H9 (cell line): ENCODE measurements at regions not wholly inside any gene's neighbourhood (a gene's known extent, or its start where the extent isn't known, plus 50 kb on each side); places are given as distances from the start of the nearest gene placed in this dataset.

Experiments
- DNase-seq: peaks from one replicate; pipeline ENCODE4 v3.0.0-alpha.2; 2017
- H2AFZ ChIP-seq: one replicate; pipeline ENCODE4 v1.6.1; 2013; ENCODE audit warnings: mild to moderate bottlenecking, low read length, control low read depth, moderate library complexity
- H2AK5ac ChIP-seq: 2 replicates; pipeline ENCODE4 v1.6.1; 2013; ENCODE audit warnings: low read length, control low read depth, mixed read lengths; ENCODE audit not compliant: insufficient read length
- H2BK120ac ChIP-seq: one replicate; pipeline ENCODE4 v1.6.1; 2013; ENCODE audit warnings: low read depth, mild to moderate bottlenecking, low read length, control low read depth, inconsistent platforms; ENCODE audit not compliant: poor library complexity, severe bottlenecking
- H2BK12ac ChIP-seq: 2 replicates; pipeline ENCODE4 v1.6.1; 2013; ENCODE audit warnings: low read length, control low read depth, mixed read lengths, low read depth; ENCODE audit not compliant: insufficient read length
- H2BK15ac ChIP-seq: 2 replicates; pipeline ENCODE4 v1.6.1; 2013; ENCODE audit warnings: low read depth, low read length, control low read depth
- H2BK20ac ChIP-seq: one replicate; pipeline ENCODE4 v1.6.1; 2013; ENCODE audit warnings: low read depth, mild to moderate bottlenecking, low read length, control low read depth, inconsistent platforms; ENCODE audit not compliant: poor library complexity, severe bottlenecking
- H2BK5ac ChIP-seq: 2 replicates; pipeline ENCODE4 v1.6.1; 2013; ENCODE audit warnings: low read length, control low read depth, mixed read lengths; ENCODE audit not compliant: insufficient read length
- H3K14ac ChIP-seq: 2 replicates; pipeline ENCODE4 v1.6.1; 2013; ENCODE audit warnings: low read length, control low read depth; ENCODE audit not compliant: insufficient read depth
- H3K18ac ChIP-seq: 2 replicates; pipeline ENCODE4 v1.6.1; 2013; ENCODE audit warnings: low read depth, mild to moderate bottlenecking, mixed read lengths, low read length, control low read depth; ENCODE audit not compliant: insufficient read length
- H3K23ac ChIP-seq: 2 replicates; pipeline ENCODE4 v1.6.1; 2013; ENCODE audit warnings: low read length, control low read depth, mixed read lengths, low read depth; ENCODE audit not compliant: insufficient read length
- H3K23me2 ChIP-seq: 2 replicates; pipeline ENCODE4 v1.6.1; 2013; ENCODE audit warnings: low read depth, mild to moderate bottlenecking, mixed read lengths, low read length, control low read depth; ENCODE audit not compliant: insufficient read length, poor library complexity, severe bottlenecking
- H3K27ac ChIP-seq: 2 replicates; pipeline ENCODE4 v1.5.1; 2013; ENCODE audit warnings: low read length, control low read depth, mixed read lengths, low read depth; ENCODE audit not compliant: insufficient read length
- H3K27me3 ChIP-seq: 2 replicates; pipeline ENCODE4 v1.6.1; 2013; ENCODE audit warnings: low read length, control low read depth, inconsistent platforms; ENCODE audit not compliant: insufficient read depth
- H3K4ac ChIP-seq: 2 replicates; pipeline ENCODE4 v1.6.1; 2013; ENCODE audit warnings: low read depth, mild to moderate bottlenecking, control low read depth, inconsistent platforms, low read length, moderate library complexity
- H3K4me1 ChIP-seq: 2 replicates; pipeline ENCODE4 v1.6.1; 2013; ENCODE audit warnings: low read length, control low read depth, inconsistent platforms; ENCODE audit not compliant: insufficient read depth
- H3K4me2 ChIP-seq: 2 replicates; pipeline ENCODE4 v1.6.1; 2013; ENCODE audit warnings: low read length, control low read depth, mixed read lengths; ENCODE audit not compliant: insufficient read length, insufficient read depth
- H3K56ac ChIP-seq: 2 replicates; pipeline ENCODE4 v1.6.1; 2013; ENCODE audit warnings: low read depth, mild to moderate bottlenecking, mixed read lengths, low read length, control low read depth; ENCODE audit not compliant: insufficient read length
- H3K79me1 ChIP-seq: 2 replicates; pipeline ENCODE4 v1.6.1; 2013; ENCODE audit warnings: low read depth, mild to moderate bottlenecking, moderate library complexity, low read length, control low read depth, inconsistent platforms; ENCODE audit not compliant: insufficient read depth, poor library complexity, severe bottlenecking
- H3K79me2 ChIP-seq: 2 replicates; pipeline ENCODE4 v1.6.1; 2013; ENCODE audit warnings: low read length, control low read depth, inconsistent platforms; ENCODE audit not compliant: insufficient read depth
- H3K9ac ChIP-seq: 2 replicates; pipeline ENCODE4 v1.6.1; 2013; ENCODE audit warnings: low read length, control low read depth, mixed read lengths; ENCODE audit not compliant: insufficient read length; ENCODE audit errors: extremely low read depth
- H3K9me3 ChIP-seq: one replicate; pipeline ENCODE4 v1.6.1; 2013; ENCODE audit warnings: low read depth, low read length, inconsistent platforms; ENCODE audit not compliant: control insufficient read depth
- H3T11ph ChIP-seq: one replicate; pipeline ENCODE4 v1.6.1; 2013; ENCODE audit warnings: mild to moderate bottlenecking, low read length, control low read depth, inconsistent platforms
- H4K20me1 ChIP-seq: one replicate; pipeline ENCODE4 v1.6.1; 2013; ENCODE audit not compliant: control insufficient read depth, insufficient read length, insufficient read depth
- H4K5ac ChIP-seq: 2 replicates; pipeline ENCODE4 v1.6.1; 2013; ENCODE audit warnings: low read depth, mild to moderate bottlenecking, mixed read lengths, low read length, control low read depth; ENCODE audit not compliant: insufficient read length
- H4K8ac ChIP-seq: replicated peaks from 2 replicates; pipeline ENCODE4 v1.6.1; 2013; ENCODE audit warnings: low read length, control low read depth, mixed read lengths, low read depth; ENCODE audit not compliant: insufficient read length
- H4K91ac ChIP-seq: 2 replicates; pipeline ENCODE4 v1.6.1; 2013; ENCODE audit warnings: low read depth, mild to moderate bottlenecking, moderate library complexity, mixed read lengths, low read length, control low read depth; ENCODE audit not compliant: insufficient read length
- H3K27ac Mint-ChIP-seq, 3 experiments: 2 replicates in 2 of 3; 3 replicates in 1 of 3; pipeline ENCODE4 v1.8.0; 2020 to 2021; ENCODE audit warnings: mixed read lengths in 3 of 3, mild to moderate bottlenecking in 1 of 3, moderate library complexity in 1 of 3
- H3K27me3 Mint-ChIP-seq: 2 replicates; pipeline ENCODE4 v1.8.0; 2021; ENCODE audit warnings: low read depth, mild to moderate bottlenecking, moderate library complexity, mixed read lengths
- H3K36me3 Mint-ChIP-seq, 3 experiments: 2 replicates in 2 of 3; 3 replicates in 1 of 3; pipeline ENCODE4 v1.8.0; 2020 to 2021; ENCODE audit warnings: low read depth in 3 of 3, mixed read lengths in 3 of 3; ENCODE audit not compliant: insufficient read depth in 1 of 3
- H3K4me1 Mint-ChIP-seq, 2 experiments: 2 replicates each; pipeline ENCODE4 v1.8.0; 2020; ENCODE audit warnings: mixed read lengths in 2 of 2
- H3K4me3 Mint-ChIP-seq, 2 experiments: 2 replicates in 1 of 2; 3 replicates in 1 of 2; pipeline ENCODE4 v1.8.0; 2020 to 2021; ENCODE audit warnings: mild to moderate bottlenecking in 2 of 2, mixed read lengths in 2 of 2, moderate library complexity in 1 of 2
- H3K9me3 Mint-ChIP-seq, 2 experiments: 2 replicates in 1 of 2; 3 replicates in 1 of 2; pipeline ENCODE4 v1.8.0; 2020; ENCODE audit warnings: mild to moderate bottlenecking in 2 of 2, mixed read lengths in 2 of 2, moderate library complexity in 1 of 2
- WGBS: extraction: QIAGEN DNeasy Blood & Tissue Kit; methylation state at CpG from one replicate; pipeline ENCODE4 v1.1.7; 2013; ENCODE audit warnings: missing lambda C conversion rate, low lambda C conversion rate, mixed read lengths; ENCODE audit not compliant: insufficient read length; ENCODE audit errors: extremely low coverage; 5-methylcytosine and 5-hydroxymethylcytosine counted together
- TF ChIP-seq, protein P1 (sequence below): fragments of 200-600 bp; sonication (generic); conservative IDR thresholded peaks from 3 replicates; pipeline ENCODE4 v1.8.0; 2021; ENCODE audit warnings: antibody characterized with exemption, mild to moderate bottlenecking

DNA sequence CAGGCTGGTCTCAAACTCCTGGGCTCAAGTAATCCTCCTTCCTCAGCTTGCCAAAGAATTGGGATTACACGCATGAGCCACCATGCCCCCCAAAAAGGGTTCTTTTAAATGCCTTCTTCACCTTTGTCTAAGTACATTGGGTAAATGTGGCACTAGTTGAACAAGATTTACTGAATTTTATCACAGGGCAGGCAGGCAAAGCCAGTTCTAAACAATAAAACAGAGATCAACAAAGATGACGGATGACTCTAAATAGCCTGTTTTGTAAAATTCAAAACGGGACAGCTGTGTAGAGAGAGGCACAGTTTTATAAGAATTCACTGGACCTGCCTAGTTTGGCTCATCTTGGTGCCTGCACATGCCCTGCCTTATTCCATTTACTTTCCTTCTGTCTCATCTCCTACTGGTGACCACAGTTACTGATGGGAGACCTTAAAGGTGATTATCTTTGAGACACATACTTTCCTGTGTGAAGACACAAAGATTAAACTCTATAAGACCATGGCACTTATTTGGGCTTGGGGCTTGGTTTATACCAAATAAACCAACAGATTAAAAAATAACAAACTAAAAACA is 149.6 kb upstream of the DMRT1 start:
- DNase-seq, result no peak
- no peak overlapping the region for H4K91ac ChIP-seq
- H3K4me1 Mint-ChIP-seq, result peaks cover 28 to 33% of the 10 kb centered on the region in 2 experiments
- H2BK20ac ChIP-seq, result no peak overlapping the region
- H4K20me1 ChIP-seq, result no peaks in the 10 kb centered on the region
- H3K9me3 ChIP-seq, result no peaks in the 10 kb centered on the region
- H3K27ac ChIP-seq, result no peak overlapping the region
- H3K4ac ChIP-seq, result no peak overlapping the region
- peaks cover 2 to 7% of the 10 kb centered on the region in 2 experiments; a peak in 2 of 5 replicates for H3K9me3 Mint-ChIP-seq
- H3K9ac ChIP-seq, result no peak overlapping the region
- no peak overlapping the region for H3T11ph ChIP-seq
- TF ChIP-seq, protein P1, sequence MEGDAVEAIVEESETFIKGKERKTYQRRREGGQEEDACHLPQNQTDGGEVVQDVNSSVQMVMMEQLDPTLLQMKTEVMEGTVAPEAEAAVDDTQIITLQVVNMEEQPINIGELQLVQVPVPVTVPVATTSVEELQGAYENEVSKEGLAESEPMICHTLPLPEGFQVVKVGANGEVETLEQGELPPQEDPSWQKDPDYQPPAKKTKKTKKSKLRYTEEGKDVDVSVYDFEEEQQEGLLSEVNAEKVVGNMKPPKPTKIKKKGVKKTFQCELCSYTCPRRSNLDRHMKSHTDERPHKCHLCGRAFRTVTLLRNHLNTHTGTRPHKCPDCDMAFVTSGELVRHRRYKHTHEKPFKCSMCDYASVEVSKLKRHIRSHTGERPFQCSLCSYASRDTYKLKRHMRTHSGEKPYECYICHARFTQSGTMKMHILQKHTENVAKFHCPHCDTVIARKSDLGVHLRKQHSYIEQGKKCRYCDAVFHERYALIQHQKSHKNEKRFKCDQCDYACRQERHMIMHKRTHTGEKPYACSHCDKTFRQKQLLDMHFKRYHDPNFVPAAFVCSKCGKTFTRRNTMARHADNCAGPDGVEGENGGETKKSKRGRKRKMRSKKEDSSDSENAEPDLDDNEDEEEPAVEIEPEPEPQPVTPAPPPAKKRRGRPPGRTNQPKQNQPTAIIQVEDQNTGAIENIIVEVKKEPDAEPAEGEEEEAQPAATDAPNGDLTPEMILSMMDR, result no peak
- no peak overlapping the region for H4K8ac ChIP-seq
- H3K23ac ChIP-seq, result no peak overlapping the region
- H2BK120ac ChIP-seq, result no peak overlapping the region
- peaks cover 0 to 7% (median 3%) of the 10 kb centered on the region in 3 experiments; a peak in 4 of 7 replicates for H3K36me3 Mint-ChIP-seq
- H2BK12ac ChIP-seq, result no peak overlapping the region
- H3K18ac ChIP-seq, result no peak overlapping the region
- no peak overlapping the region for H3K56ac ChIP-seq
- no peaks in the 10 kb centered on the region for H3K79me1 ChIP-seq
- H2AFZ ChIP-seq, result no peak overlapping the region
- H3K27me3 ChIP-seq, result no peaks in the 10 kb centered on the region
- H3K27me3 Mint-ChIP-seq, result no peaks in the 10 kb centered on the region
- H3K4me2 ChIP-seq, result no peak overlapping the region
- H4K5ac ChIP-seq, result no peak overlapping the region
- no CpG with 5 or more reads among the region's 3 CpGs for WGBS
- H3K79me2 ChIP-seq, result no peaks in the 10 kb centered on the region
- H3K23me2 ChIP-seq, result no peaks in the 10 kb centered on the region
- H3K14ac ChIP-seq, result no peak overlapping the region
- H2AK5ac ChIP-seq, result no peak overlapping the region
- no peak overlapping the region for H2BK15ac ChIP-seq
- H2BK5ac ChIP-seq, result no peak overlapping the region
- H3K4me1 ChIP-seq, result peaks cover 7% of the 10 kb centered on the region; the same call in 1 of the 2 replicates
- no peak overlapping the region for H3K27ac Mint-ChIP-seq
- no peak overlapping the region for H3K4me3 Mint-ChIP-seq
